Astrocyte (in vitro differentiated cells and primary cell): ENCODE measurements at regions not wholly inside any gene's neighbourhood (a gene's known extent, or its start where the extent isn't known, plus 50 kb on each side); places are given as distances from the start of the nearest gene placed in this dataset.

Experiments used
- DNase-seq: peaks from one replicate; pipeline ENCODE4 v3.0.0-alpha.2; 2010; ENCODE audit warnings: low read depth
- FAIRE-seq: peaks from 2 replicates; lab custom pipeline; 2011; peaks lifted over from hg19 to GRCh38; lab: Jason Lieb, UNC
- H2AFZ ChIP-seq: 2 replicates; pipeline ENCODE4 v1.6.0; 2012; ENCODE audit warnings: low read depth, low read length, inconsistent platforms
- H3K27ac ChIP-seq: 2 replicates; pipeline ENCODE4 v1.5.1; 2011; ENCODE audit warnings: low read depth, low read length, inconsistent platforms
- H3K27me3 ChIP-seq: 2 replicates; pipeline ENCODE4 v1.6.0; 2011; ENCODE audit warnings: low read length, inconsistent platforms; ENCODE audit not compliant: insufficient read depth
- H3K36me3 ChIP-seq: 2 replicates; pipeline ENCODE4 v1.5.1; 2011; ENCODE audit warnings: low read length, inconsistent platforms; ENCODE audit not compliant: insufficient read depth
- H3K4me1 ChIP-seq: 2 replicates; pipeline ENCODE4 v1.5.1; 2011; ENCODE audit warnings: low read length, inconsistent platforms; ENCODE audit not compliant: insufficient read depth
- H3K4me2 ChIP-seq: 2 replicates; pipeline ENCODE4 v1.6.0; 2012; ENCODE audit warnings: low read length, inconsistent platforms
- H3K4me3 ChIP-seq: 2 replicates; pipeline ENCODE4 v1.5.1; 2011; ENCODE audit warnings: low read depth, mild to moderate bottlenecking, low read length, inconsistent platforms; ENCODE audit not compliant: insufficient read depth
- H3K79me2 ChIP-seq: 2 replicates; pipeline ENCODE4 v1.6.0; 2012; ENCODE audit warnings: mild to moderate bottlenecking, low read length, inconsistent platforms; ENCODE audit not compliant: insufficient read depth
- H3K9ac ChIP-seq: 2 replicates; pipeline ENCODE4 v1.6.0; 2012; ENCODE audit warnings: mild to moderate bottlenecking, low read length, inconsistent platforms
- H3K9me3 ChIP-seq: 2 replicates; pipeline ENCODE4 v1.5.1; 2012; ENCODE audit warnings: low read depth, mild to moderate bottlenecking, low read length, inconsistent platforms; ENCODE audit not compliant: insufficient read depth
- H4K20me1 ChIP-seq: 2 replicates; pipeline ENCODE4 v1.6.0; 2012; ENCODE audit warnings: low read length, inconsistent platforms; ENCODE audit not compliant: insufficient read depth
- H3K27ac Mint-ChIP-seq: one replicate; pipeline ENCODE4 v1.8.0; 2021; ENCODE audit warnings: mild to moderate bottlenecking, mixed read lengths; ENCODE audit not compliant: unreplicated experiment
- H3K27me3 Mint-ChIP-seq: one replicate; pipeline ENCODE4 v1.8.0; 2021; ENCODE audit warnings: low read depth, mixed read lengths; ENCODE audit not compliant: unreplicated experiment
- H3K36me3 Mint-ChIP-seq: one replicate; pipeline ENCODE4 v1.8.0; 2021; ENCODE audit warnings: low read depth, mixed read lengths; ENCODE audit not compliant: unreplicated experiment
- H3K4me1 Mint-ChIP-seq: one replicate; pipeline ENCODE4 v1.8.0; 2021; ENCODE audit warnings: low read depth, mixed read lengths; ENCODE audit not compliant: unreplicated experiment
- H3K4me3 Mint-ChIP-seq: one replicate; pipeline ENCODE4 v1.8.0; 2021; ENCODE audit warnings: mild to moderate bottlenecking, moderate library complexity, mixed read lengths; ENCODE audit not compliant: unreplicated experiment
- H3K9me3 Mint-ChIP-seq: one replicate; pipeline ENCODE4 v1.8.0; 2021; ENCODE audit warnings: mild to moderate bottlenecking, mixed read lengths; ENCODE audit not compliant: unreplicated experiment
- CTCF ChIP-seq: IDR thresholded peaks from 2 replicates; pipeline ENCODE4 v1.5.1; 2011; ENCODE audit warnings: low read depth, mild to moderate bottlenecking, inconsistent platforms, low read length, moderate library complexity; ENCODE audit not compliant: insufficient read depth
- EZH2 ChIP-seq: IDR thresholded peaks from 2 replicates; pipeline ENCODE4 v1.6.1; 2012; ENCODE audit warnings: mild to moderate bottlenecking, low read length, inconsistent platforms; ENCODE audit not compliant: insufficient read depth

- no peaks in the 10 kb centered on the region for H3K4me1 ChIP-seq
- no peaks in the 10 kb centered on the region for H3K79me2 ChIP-seq
- peaks cover 1% of the 10 kb centered on the region for H3K4me1 Mint-ChIP-seq
- DNase-seq (no peak), FAIRE-seq (no peak)
- H3K27me3 ChIP-seq: no peaks in the 10 kb centered on the region
- no peak overlapping the region for H3K4me3 ChIP-seq
- TF ChIP-seq EZH2: no peak
- TF ChIP-seq CTCF: no peak
- no peak overlapping the region for H2AFZ ChIP-seq
- H3K27me3 Mint-ChIP-seq: no peaks in the 10 kb centered on the region
- no peak overlapping the region for H3K9ac ChIP-seq
- H3K36me3 ChIP-seq: no peaks in the 10 kb centered on the region
- no peak overlapping the region for H3K4me3 Mint-ChIP-seq
- no peaks in the 10 kb centered on the region for H4K20me1 ChIP-seq
- H3K4me2 ChIP-seq: no peak overlapping the region
- H3K9me3 ChIP-seq: no peaks in the 10 kb centered on the region
- no peaks in the 10 kb centered on the region for H3K9me3 Mint-ChIP-seq
- no peak overlapping the region for H3K27ac Mint-ChIP-seq
- H3K36me3 Mint-ChIP-seq: no peaks in the 10 kb centered on the region
- no peak overlapping the region for H3K27ac ChIP-seq
These were observed 895.6 kb upstream of the SLC10A2 start for GRCh38 chr13:103961784-103962183.

GRCh38 chr13:103961129-103961528 is 894.9 kb upstream of the SLC10A2 start:
- H3K9ac ChIP-seq: no peak overlapping the region

More at GRCh38 chr13:103961129-103961528, 894.9 kb upstream of the SLC10A2 start:
- Histone ChIP-seq H3K4me1 (no peaks in the 10 kb centered on the region), H2AFZ (no peak overlapping the region), H3K4me3 (no peak overlapping the region), H4K20me1 (no peaks in the 10 kb centered on the region), H3K27ac (no peak overlapping the region), H3K27me3 (no peaks in the 10 kb centered on the region), H3K9me3 (no peaks in the 10 kb centered on the region), H3K36me3 (no peaks in the 10 kb centered on the region), H3K4me2 (no peak overlapping the region), H3K79me2 (no peaks in the 10 kb centered on the region)
- H3K27ac Mint-ChIP-seq: no peak overlapping the region
- H3K4me1 Mint-ChIP-seq: peaks cover 1% of the 10 kb centered on the region
- no peaks in the 10 kb centered on the region for H3K36me3 Mint-ChIP-seq
- no peak overlapping the region for H3K4me3 Mint-ChIP-seq
- DNase-seq: no peak
- FAIRE-seq: no peak
- H3K9me3 Mint-ChIP-seq: no peaks in the 10 kb centered on the region
- TF ChIP-seq EZH2 (no peak), CTCF (no peak)
- no peaks in the 10 kb centered on the region for H3K27me3 Mint-ChIP-seq
